Bronchial epithelial cell (primary cell): ENCODE measurements at regions not wholly inside any gene's neighbourhood (a gene's known extent, or its start where the extent isn't known, plus 50 kb on each side); places are given as distances from the start of the nearest gene placed in this dataset.
A peak's percentile ranks its signal among the peaks of the same experiment; 100 is the strongest.
"Not testable (repeated sequence)": the region's sequence is repeated elsewhere in the genome, so short reads cannot be mapped to it uniquely, and the experiment has no call there.

Experiments used
- DNase-seq: peaks from one replicate; pipeline ENCODE4 v3.0.0-alpha.2; 2010; ENCODE audit warnings: low read depth
- FAIRE-seq: peaks from 2 replicates; lab custom pipeline; 2011; peaks lifted over from hg19 to GRCh38; lab: Jason Lieb, UNC
- H3K27me3 ChIP-seq: 2 replicates; pipeline ENCODE4 v1.5.1; 2011; ENCODE audit warnings: low read length; ENCODE audit not compliant: control insufficient read depth, insufficient read depth
- H3K36me3 ChIP-seq: 2 replicates; pipeline ENCODE4 v1.5.1; 2011; ENCODE audit warnings: low read length; ENCODE audit not compliant: control insufficient read depth, insufficient read depth
- H3K4me3 ChIP-seq: 2 replicates; pipeline ENCODE4 v1.5.1; 2011; ENCODE audit warnings: mild to moderate bottlenecking, low read depth, low read length, control low read depth
- TF ChIP-seq, protein P1 (sequence below): IDR thresholded peaks from 2 replicates; pipeline ENCODE4 v1.5.1; 2011; ENCODE audit warnings: mild to moderate bottlenecking, moderate library complexity, low read length, control low read depth, inconsistent platforms; ENCODE audit not compliant: insufficient read depth, severe bottlenecking

DNA sequence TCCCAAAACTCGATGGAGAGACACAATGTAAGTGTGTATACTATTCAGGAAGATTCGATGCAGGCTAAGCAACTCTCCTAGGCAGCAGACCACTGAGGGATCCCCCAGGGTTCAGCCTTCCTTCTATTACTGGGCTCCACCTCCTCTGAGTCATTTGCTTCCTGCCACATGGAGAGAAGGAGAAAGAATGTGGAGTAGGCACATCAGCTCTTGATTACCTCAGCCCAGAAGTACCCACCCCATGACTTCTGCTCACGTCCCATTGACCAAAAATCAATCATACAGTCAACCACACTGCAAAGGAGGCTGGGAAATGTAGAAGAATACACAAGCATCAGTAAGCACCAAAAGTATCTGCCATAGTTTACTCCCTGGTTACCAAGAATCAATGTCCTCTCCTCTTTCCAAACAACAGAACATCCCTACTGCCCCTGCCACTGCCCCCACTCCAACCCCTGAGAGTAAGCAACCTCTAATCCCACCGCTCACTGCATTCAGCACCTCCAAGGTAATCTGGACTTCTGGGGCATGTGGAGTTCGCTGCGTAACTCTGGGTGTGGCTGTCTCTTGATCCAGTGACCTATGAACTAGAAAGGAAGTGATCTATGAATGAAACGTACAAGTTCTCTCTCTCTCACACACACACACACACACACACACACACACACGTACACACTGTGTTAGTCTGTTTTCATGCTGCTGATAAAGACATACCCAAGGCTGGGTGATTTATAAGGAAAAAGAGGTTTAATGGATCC lies 91.2 kb upstream of the C1QTNF7 start:
- DNase-seq (peak; percentile 75), FAIRE-seq (peak; percentile 40)
- Histone ChIP-seq H3K4me3 (no peak overlapping the region), H3K36me3 (no peaks in the 10 kb centered on the region), H3K27me3 (no peaks in the 10 kb centered on the region)
- TF ChIP-seq, protein P1, sequence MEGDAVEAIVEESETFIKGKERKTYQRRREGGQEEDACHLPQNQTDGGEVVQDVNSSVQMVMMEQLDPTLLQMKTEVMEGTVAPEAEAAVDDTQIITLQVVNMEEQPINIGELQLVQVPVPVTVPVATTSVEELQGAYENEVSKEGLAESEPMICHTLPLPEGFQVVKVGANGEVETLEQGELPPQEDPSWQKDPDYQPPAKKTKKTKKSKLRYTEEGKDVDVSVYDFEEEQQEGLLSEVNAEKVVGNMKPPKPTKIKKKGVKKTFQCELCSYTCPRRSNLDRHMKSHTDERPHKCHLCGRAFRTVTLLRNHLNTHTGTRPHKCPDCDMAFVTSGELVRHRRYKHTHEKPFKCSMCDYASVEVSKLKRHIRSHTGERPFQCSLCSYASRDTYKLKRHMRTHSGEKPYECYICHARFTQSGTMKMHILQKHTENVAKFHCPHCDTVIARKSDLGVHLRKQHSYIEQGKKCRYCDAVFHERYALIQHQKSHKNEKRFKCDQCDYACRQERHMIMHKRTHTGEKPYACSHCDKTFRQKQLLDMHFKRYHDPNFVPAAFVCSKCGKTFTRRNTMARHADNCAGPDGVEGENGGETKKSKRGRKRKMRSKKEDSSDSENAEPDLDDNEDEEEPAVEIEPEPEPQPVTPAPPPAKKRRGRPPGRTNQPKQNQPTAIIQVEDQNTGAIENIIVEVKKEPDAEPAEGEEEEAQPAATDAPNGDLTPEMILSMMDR, result no peak

DNA sequence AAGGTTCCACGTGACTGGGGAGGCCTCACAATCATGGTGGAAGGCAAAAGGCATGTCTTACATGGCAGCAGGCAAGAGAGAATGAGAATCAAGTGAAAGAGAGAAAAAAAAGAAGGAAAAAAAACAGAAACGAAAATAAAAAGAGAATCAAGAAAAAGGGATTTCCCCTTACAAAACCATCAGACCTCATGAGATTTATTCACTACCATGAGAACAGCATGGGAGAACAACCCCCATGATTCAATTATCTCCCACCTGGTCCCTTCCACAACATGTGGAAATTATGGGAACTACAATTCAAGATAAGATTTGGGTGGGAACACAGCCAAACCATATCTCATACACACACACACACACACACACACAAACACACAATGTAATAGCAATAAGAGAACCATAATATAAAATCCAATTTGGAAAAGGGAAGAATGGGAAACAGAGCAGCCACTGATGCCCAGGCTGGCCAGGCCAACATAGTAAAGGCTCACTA lies 90.6 kb upstream of the C1QTNF7 start:
- DNase-seq, H3K27me3 ChIP-seq, H3K4me3 ChIP-seq, H3K36me3 ChIP-seq, FAIRE-seq: not testable (repeated sequence)

DNA sequence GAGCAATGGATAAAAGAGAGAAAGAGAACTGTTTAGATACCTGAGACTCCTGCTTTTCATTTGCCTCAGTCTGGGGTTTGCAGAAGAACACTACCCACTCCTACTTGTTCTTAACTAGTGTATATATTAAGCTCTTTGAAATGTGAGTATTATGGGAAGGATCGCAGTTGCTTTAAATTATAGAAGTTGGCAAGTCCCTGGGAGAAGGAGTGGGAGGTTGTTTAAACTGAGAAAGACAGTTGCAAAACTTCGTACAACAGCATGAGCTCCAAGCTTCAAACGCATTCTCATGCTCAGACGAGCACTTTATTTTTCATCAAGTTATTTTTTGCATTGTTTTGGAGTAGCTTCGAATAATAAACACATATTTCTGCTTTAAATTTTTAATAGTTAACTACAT lies 88.1 kb upstream of the C1QTNF7 start:
- TF ChIP-seq, protein P1, result no peak
- Histone ChIP-seq H3K27me3 (no peaks in the 10 kb centered on the region), H3K36me3 (no peaks in the 10 kb centered on the region), H3K4me3 (no peak overlapping the region)
- DNase-seq (no peak), FAIRE-seq (no peak)

DNA sequence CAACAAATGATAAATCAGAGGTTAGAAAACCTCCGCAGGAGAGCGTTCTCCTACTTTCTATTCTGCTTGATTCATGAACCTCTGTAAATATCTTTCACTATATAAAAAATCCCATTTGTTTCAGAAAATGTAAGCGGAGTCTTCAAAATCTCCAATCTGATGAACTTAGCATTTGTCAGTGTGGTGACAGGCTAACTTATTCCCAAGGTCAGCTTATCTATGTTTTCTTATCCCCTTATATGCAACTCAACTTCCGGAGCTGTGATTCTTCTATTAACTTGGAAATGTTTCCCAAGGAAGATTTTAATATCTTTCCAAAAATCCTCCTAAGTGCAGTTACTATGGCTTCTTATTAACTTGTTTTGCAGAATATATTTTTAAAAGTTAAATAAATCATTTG lies 87.5 kb upstream of the C1QTNF7 start:
- no peaks in the 10 kb centered on the region for H3K36me3 ChIP-seq
- no peak for FAIRE-seq
- H3K27me3 ChIP-seq, result no peaks in the 10 kb centered on the region
- DNase-seq, result no peak
- TF ChIP-seq, protein P1, result no peak
- no peak overlapping the region for H3K4me3 ChIP-seq

DNA sequence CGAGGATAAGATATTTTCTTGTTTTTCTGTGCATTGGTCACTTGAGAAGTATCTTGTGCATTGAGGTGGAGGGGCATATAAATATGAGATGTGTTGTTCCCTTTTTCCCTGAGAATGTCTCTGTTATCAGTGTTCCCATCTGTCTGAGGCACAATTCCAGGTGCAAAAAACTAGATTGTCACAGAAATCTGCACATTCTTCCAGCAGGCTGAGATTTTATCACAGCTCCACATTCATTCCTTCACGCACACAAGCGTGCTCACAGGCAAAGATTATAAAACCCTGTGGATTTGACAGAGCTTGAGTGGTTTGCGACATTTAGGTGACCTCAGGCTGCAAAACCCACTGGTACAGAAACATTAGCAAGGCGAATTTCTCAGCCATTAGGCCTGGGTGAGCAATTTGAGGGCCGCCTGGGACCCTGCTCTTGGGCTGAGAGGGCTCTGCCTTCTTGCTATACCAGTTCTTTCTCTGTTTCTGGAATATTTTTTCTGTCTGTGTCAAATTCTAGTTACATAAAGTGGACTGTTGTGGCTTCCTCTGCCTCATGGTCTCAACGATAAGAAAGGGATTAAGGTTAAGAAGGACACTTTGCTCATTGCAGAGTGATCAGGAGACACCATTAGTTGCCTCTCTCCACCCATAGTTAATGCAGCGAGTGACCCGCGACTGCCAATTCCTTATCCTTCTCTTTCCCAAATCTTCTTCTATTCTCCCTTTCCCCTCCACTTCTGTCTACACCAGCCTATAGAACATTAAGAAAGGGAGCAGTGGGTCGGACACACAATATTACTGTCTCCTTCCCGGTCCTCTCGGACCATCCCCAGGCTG lies 86.7 kb upstream of the C1QTNF7 start:
- TF ChIP-seq, protein P1, result no peak
- no peaks in the 10 kb centered on the region for H3K27me3 ChIP-seq
- FAIRE-seq (no peak), DNase-seq (no peak)
- H3K4me3 ChIP-seq, result no peak overlapping the region
- H3K36me3 ChIP-seq, result no peaks in the 10 kb centered on the region

DNA sequence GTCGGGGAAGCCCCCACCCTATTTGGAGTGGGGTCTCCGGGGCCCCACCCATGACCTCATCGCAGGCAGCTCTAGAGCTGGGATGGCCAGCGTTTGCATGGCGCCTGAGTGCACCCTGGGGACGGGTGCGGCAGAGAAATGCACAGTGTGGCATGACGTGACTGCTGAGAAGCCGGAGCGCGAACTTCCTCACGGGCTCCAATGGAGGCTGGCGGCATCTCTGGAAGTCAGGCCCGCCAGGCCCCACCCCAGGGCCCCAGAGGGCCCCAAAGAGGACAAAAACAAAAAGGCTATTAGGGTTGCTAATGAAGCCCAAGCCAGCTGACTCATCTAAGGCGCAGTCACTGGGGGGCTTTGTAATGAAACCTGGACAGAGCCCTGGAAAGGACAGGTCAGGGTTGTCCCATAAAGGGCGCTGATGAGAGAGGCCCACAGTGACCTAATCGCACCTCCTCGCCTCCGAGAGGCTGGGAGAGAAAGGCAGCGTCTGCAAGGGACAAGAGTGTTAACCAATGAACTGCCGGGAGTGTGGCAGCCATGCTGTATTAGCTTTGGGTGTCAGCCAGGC lies 86.0 kb upstream of the C1QTNF7 start:
- no peaks in the 10 kb centered on the region for H3K36me3 ChIP-seq
- no peak overlapping the region for H3K4me3 ChIP-seq
- FAIRE-seq, result no peak
- DNase-seq, result no peak
- TF ChIP-seq, protein P1, result no peak
- no peaks in the 10 kb centered on the region for H3K27me3 ChIP-seq
